NB4 (cell line): ENCODE measurements at regions not wholly inside any gene's neighbourhood (a gene's known extent, or its start where the extent isn't known, plus 50 kb on each side); places are given as distances from the start of the nearest gene placed in this dataset.

Experiments
- CTCF ChIP-seq: IDR thresholded peaks from one replicate; pipeline ENCODE4 v1.5.1; 2012; ENCODE audit warnings: low read depth, low read length
- MAX ChIP-seq: IDR thresholded peaks from 2 replicates; pipeline ENCODE4 v1.6.1; 2011; ENCODE audit warnings: low read depth, low read length
- MYC ChIP-seq: IDR thresholded peaks from 2 replicates; pipeline ENCODE4 v1.6.1; 2011; ENCODE audit warnings: low read depth, low read length
- POLR2A ChIP-seq: IDR thresholded peaks from 2 replicates; pipeline ENCODE4 v1.6.1; 2011; ENCODE audit warnings: mild to moderate bottlenecking; ENCODE audit not compliant: insufficient read length; ENCODE audit errors: extremely low read depth

GRCh38 chr1:199682081-199682480 lies 345.4 kb upstream of the NR5A2 start:
- TF ChIP-seq CTCF = no peak
- TF ChIP-seq POLR2A = no peak
- TF ChIP-seq MAX = no peak
- TF ChIP-seq MYC = no peak
